CD4-positive, alpha-beta memory T cell (primary cell): ENCODE measurements at regions not wholly inside any gene's neighbourhood (a gene's known extent, or its start where the extent isn't known, plus 50 kb on each side); places are given as distances from the start of the nearest gene placed in this dataset.

Experiments used
- CTCF ChIA-PET: fragments of 350-600 bp; sonication (Branson Sonifier 250); formaldehyde crosslinking; loops from one replicate; lab custom pipeline; 2021; ENCODE audit warnings: inconsistent platforms; ENCODE audit not compliant: partially characterized antibody; lab: Charles Lee
- POLR2A ChIA-PET: fragments of 350-600 bp; sonication (Branson Sonifier 250); formaldehyde crosslinking; loops from one replicate; lab custom pipeline; 2021; ENCODE audit not compliant: partially characterized antibody; lab: Charles Lee
- DNase-seq, 5 donors: peaks; one replicate each; pipeline versions ENCODE4 v3.0.0 to v3.0.0-alpha.2; 2020 to 2022; ENCODE audit warnings: mixed read lengths in 1 of 5
- H3K27ac ChIP-seq: one replicate; pipeline ENCODE4 v1.7.0; 2013; ENCODE audit warnings: low read depth, low read length
- H3K27me3 ChIP-seq: 2 replicates; pipeline ENCODE4 v1.7.0; 2013; ENCODE audit warnings: mild to moderate bottlenecking, low read length, moderate library complexity; ENCODE audit not compliant: insufficient read depth
- H3K36me3 ChIP-seq: 2 replicates; pipeline ENCODE4 v1.7.0; 2013; ENCODE audit warnings: mild to moderate bottlenecking, low read length, moderate library complexity; ENCODE audit not compliant: insufficient read depth
- H3K4me1 ChIP-seq: 2 replicates; pipeline ENCODE4 v1.7.0; 2013; ENCODE audit warnings: mild to moderate bottlenecking, low read length, moderate library complexity; ENCODE audit not compliant: insufficient read depth
- H3K4me3 ChIP-seq, 2 donors: one replicate each; pipeline ENCODE4 v1.7.0; 2013; ENCODE audit warnings: low read length in 2 of 2, mild to moderate bottlenecking in 1 of 2
- H3K9me3 ChIP-seq, 2 donors: one replicate each; pipeline ENCODE4 v1.7.0; 2013; ENCODE audit warnings: low read length in 2 of 2, control low read depth in 1 of 2; ENCODE audit not compliant: control insufficient read depth in 1 of 2
- H3K27ac Mint-ChIP-seq, 7 donors: one replicate each; pipeline ENCODE4 v1.8.0; 2020 to 2021; ENCODE audit warnings: mixed read lengths in 7 of 7, mild to moderate bottlenecking in 6 of 7, inconsistent platforms in 3 of 7, moderate library complexity in 3 of 7
- H3K27me3 Mint-ChIP-seq, 2 donors: one replicate each; pipeline ENCODE4 v1.8.0; 2020 to 2021; ENCODE audit warnings: mixed read lengths in 2 of 2
- H3K36me3 Mint-ChIP-seq, 2 donors: one replicate each; pipeline ENCODE4 v1.8.0; 2020 to 2021; ENCODE audit warnings: mixed read lengths in 2 of 2, inconsistent platforms in 1 of 2, mild to moderate bottlenecking in 1 of 2
- H3K4me1 Mint-ChIP-seq, 4 donors: one replicate each; pipeline ENCODE4 v1.8.0; 2020 to 2021; ENCODE audit warnings: mixed read lengths in 4 of 4, mild to moderate bottlenecking in 1 of 4
- H3K4me3 Mint-ChIP-seq, 8 donors: one replicate each; pipeline ENCODE4 v1.8.0; 2020 to 2021; ENCODE audit warnings: mixed read lengths in 8 of 8, mild to moderate bottlenecking in 7 of 8, moderate library complexity in 6 of 8, inconsistent platforms in 3 of 8
- H3K9me3 Mint-ChIP-seq, 8 donors: one replicate each; pipeline ENCODE4 v1.8.0; 2020 to 2021; ENCODE audit warnings: mixed read lengths in 8 of 8, mild to moderate bottlenecking in 5 of 8, inconsistent platforms in 3 of 8, moderate library complexity in 1 of 8
- intact Hi-C: fragments of 100-400 bp; cut with micrococcal nuclease; formaldehyde crosslinking; loops from one replicate; pipeline ENCODE4 v1.15.1; 2023

DNA sequence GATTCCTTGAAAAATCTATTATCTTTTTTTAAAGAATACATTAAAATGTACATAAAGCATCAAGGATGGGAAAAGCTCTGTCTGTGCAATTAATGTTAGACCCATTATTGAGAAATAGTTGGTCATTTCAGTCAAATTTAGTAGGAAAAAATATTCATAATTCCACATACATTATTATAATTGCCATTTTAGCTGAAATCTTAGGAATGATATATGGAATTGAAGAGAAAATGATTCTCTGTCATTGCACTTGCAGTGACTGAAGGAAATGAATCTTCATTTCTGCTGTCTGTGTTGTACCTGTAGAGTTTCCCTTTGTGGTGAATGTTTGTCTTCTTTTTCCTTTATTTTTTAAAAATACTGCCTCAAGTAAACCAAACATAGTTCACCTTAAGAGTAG lies 473.9 kb downstream of the C3orf38 start:
- H3K9me3 ChIP-seq: no peaks in the 10 kb centered on the region
- H3K27ac ChIP-seq: no peak overlapping the region
- H3K27me3 ChIP-seq: no peaks in the 10 kb centered on the region
- no peak for DNase-seq
- H3K36me3 Mint-ChIP-seq: no peaks in the 10 kb centered on the region
- H3K27ac Mint-ChIP-seq: no peak overlapping the region
- no peaks in the 10 kb centered on the region for H3K4me1 Mint-ChIP-seq
- ChIA-PET POLR2A (no interaction called here), CTCF (no interaction called here)
- no peak overlapping the region for H3K4me3 Mint-ChIP-seq
- no peaks in the 10 kb centered on the region for H3K27me3 Mint-ChIP-seq
- no peak overlapping the region for H3K4me3 ChIP-seq
- H3K36me3 ChIP-seq: no peaks in the 10 kb centered on the region
- no peaks in the 10 kb centered on the region for H3K4me1 ChIP-seq
- intact Hi-C loops: no loop called here
- peaks cover 0 to 6% (median under 1%) of the 10 kb centered on the region in 8 donors for H3K9me3 Mint-ChIP-seq

DNA sequence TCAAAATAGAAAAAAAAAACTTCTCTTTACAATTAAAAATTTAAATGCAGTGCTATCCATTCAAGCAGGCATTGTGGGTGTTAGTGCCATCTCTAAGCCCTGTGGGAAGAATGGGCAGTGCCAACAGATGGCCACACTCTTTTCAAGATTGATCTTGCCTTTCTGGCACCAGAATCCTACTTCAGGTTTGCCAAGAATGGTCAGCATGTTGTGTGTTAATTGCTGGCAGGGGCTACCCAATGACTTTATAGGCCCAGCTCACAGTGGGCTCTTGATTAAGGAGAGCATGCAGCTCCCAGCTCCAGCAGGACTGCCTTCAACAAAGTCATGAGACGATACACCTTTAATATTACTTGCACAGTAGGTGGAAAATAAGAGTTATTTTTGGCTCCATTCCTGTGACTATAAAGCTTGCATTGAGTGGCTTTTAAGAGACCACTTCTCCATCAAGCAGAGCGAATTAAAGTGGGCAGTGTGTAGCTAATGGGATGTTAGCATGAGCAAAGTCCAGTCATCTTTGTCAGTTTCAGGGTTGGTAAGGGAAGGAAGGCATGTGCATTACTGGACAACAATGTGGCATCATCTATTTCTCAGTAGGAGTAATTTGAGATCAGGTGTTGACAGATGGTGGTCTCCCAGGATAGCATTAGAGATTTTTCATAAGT lies 476.8 kb downstream of the C3orf38 start:
- H3K4me3 ChIP-seq: no peak overlapping the region
- Mint-ChIP-seq H3K27ac (no peak overlapping the region), H3K4me3 (no peak overlapping the region), H3K4me1 (no peaks in the 10 kb centered on the region), H3K9me3 (peaks cover 0 to 7% (median 0%) of the 10 kb centered on the region in 8 donors), H3K36me3 (no peaks in the 10 kb centered on the region), H3K27me3 (no peaks in the 10 kb centered on the region)
- no peaks in the 10 kb centered on the region for H3K4me1 ChIP-seq
- POLR2A ChIA-PET: no interaction called here
- no peaks in the 10 kb centered on the region for H3K36me3 ChIP-seq
- no peak for DNase-seq
- CTCF ChIA-PET: no interaction called here
- no peak overlapping the region for H3K27ac ChIP-seq
- no peaks in the 10 kb centered on the region for H3K27me3 ChIP-seq
- no peaks in the 10 kb centered on the region for H3K9me3 ChIP-seq
- intact Hi-C loops: no loop called here

DNA sequence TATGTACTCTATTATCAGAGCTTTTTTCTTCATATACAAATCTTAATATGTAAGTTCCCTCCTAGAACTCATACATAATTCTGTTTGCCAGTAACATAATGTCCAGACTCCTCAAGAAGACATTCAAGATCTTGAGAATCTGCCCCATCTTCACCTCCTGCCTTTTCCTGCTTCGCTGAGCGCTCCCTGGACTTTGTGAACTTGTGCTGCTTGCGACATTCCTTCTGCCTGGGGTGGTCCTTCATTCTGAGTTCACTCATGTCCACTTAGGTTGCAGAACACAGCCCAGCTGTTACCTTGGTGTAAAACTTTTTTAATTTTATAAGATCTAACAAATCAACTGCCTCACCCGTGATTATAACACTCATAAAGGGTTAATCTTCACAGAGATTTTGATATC lies 478.5 kb upstream of the EPHA3 start:
- no peaks in the 10 kb centered on the region for H3K9me3 ChIP-seq
- peaks cover 0 to 10% (median 3%) of the 10 kb centered on the region in 8 donors for H3K9me3 Mint-ChIP-seq
- H3K27me3 Mint-ChIP-seq: no peaks in the 10 kb centered on the region
- no peak for DNase-seq
- POLR2A ChIA-PET: no interaction called here
- no peak overlapping the region for H3K27ac Mint-ChIP-seq
- no peak overlapping the region for H3K27ac ChIP-seq
- H3K4me3 ChIP-seq: no peak overlapping the region
- H3K36me3 ChIP-seq: no peaks in the 10 kb centered on the region
- intact Hi-C loops: no loop called here
- no peaks in the 10 kb centered on the region for H3K4me1 ChIP-seq
- H3K27me3 ChIP-seq: no peaks in the 10 kb centered on the region
- H3K4me1 Mint-ChIP-seq: no peaks in the 10 kb centered on the region
- H3K36me3 Mint-ChIP-seq: no peaks in the 10 kb centered on the region
- CTCF ChIA-PET: no interaction called here
- no peak overlapping the region for H3K4me3 Mint-ChIP-seq

DNA sequence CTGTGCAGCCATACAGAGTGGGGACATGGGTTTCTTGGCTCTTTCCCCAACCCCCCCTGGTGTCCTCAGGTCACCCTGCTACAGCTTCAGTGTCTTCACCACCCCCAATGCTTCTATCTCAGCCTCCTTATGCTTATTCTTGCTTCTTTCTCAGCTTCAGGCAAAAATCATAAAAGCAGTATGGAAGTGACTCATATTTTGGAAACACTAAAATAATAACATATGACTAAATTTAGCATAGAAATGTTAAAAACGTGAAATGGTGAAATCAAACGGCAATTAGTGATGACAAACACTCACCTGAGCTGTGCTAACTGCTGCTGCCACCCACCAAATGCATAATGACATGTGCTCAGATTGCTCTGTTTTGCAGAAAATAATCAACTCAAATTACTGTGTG lies 475.2 kb upstream of the EPHA3 start:
- H3K4me1 Mint-ChIP-seq: no peaks in the 10 kb centered on the region
- no peaks in the 10 kb centered on the region for H3K27me3 ChIP-seq
- CTCF ChIA-PET: no interaction called here
- intact Hi-C loops: no loop called here
- DNase-seq: no peak
- no peaks in the 10 kb centered on the region for H3K27me3 Mint-ChIP-seq
- peaks cover 0 to 16% (median 5%) of the 10 kb centered on the region in 8 donors for H3K9me3 Mint-ChIP-seq
- no peaks in the 10 kb centered on the region for H3K36me3 Mint-ChIP-seq
- H3K4me3 ChIP-seq: no peak overlapping the region
- no peaks in the 10 kb centered on the region for H3K36me3 ChIP-seq
- H3K4me3 Mint-ChIP-seq: no peak overlapping the region
- H3K4me1 ChIP-seq: no peaks in the 10 kb centered on the region
- H3K27ac ChIP-seq: no peak overlapping the region
- POLR2A ChIA-PET: no interaction called here
- H3K9me3 ChIP-seq: no peaks in the 10 kb centered on the region
- no peak overlapping the region for H3K27ac Mint-ChIP-seq

DNA sequence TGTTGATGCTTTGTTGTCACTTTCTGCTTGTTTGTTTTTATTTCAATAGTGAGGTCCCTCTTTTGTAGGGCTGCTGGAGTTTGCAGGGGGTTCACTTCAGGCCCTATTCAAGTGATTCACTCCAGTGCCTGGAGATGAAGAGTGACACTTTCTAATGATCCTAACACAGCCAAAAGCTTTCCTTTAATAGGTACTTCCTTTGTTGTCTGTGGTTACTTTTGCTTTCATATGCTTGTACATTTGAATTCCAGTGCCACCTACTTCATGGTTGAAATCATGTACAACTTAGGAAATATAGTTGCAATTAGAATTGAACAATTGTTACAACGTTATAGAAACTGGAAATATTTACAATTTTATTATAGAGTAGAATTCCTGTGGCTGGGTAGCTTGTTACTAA lies 466.8 kb upstream of the EPHA3 start:
- POLR2A ChIA-PET: no interaction called here
- H3K27ac ChIP-seq: no peak overlapping the region
- intact Hi-C loops: no loop called here
- Mint-ChIP-seq H3K27me3 (no peaks in the 10 kb centered on the region), H3K4me3 (no peak overlapping the region), H3K9me3 (peaks cover 3 to 32% (median 12%) of the 10 kb centered on the region in 8 donors), H3K27ac (no peak overlapping the region), H3K4me1 (no peaks in the 10 kb centered on the region), H3K36me3 (no peaks in the 10 kb centered on the region)
- CTCF ChIA-PET: no interaction called here
- no peaks in the 10 kb centered on the region for H3K27me3 ChIP-seq
- no peak overlapping the region for H3K4me3 ChIP-seq
- H3K4me1 ChIP-seq: no peaks in the 10 kb centered on the region
- no peak for DNase-seq
- H3K36me3 ChIP-seq: no peaks in the 10 kb centered on the region
- no peaks in the 10 kb centered on the region for H3K9me3 ChIP-seq

DNA sequence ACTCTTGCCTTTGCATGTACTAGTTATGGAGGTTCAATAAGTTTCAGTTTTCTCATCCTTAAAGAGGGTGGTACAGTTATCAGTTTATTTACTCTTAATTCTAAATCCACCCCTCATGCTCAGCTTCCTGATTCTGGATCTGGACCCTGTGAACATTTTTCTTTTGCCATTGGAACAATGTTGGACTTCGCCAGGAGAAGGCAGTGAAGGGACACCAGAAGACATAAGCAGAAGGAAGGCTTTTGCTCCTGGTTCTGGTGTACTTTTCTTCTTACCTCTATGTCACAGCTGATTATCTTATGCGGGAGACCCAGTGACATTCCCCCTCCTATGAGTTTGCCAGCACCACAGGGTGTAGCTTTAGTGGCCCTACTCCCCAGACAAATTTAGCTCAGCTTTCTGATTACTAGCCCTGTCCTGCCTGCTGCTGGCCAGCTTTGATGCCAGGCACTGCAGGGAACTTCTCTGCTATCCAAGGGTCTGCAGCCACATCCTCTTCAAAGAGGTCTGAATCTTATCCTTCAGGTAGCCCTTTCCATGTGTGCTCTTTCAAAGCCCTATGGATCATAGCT lies 466.3 kb upstream of the EPHA3 start:
- H3K4me3 ChIP-seq: no peak overlapping the region
- Mint-ChIP-seq H3K36me3 (no peaks in the 10 kb centered on the region), H3K9me3 (peaks cover 3 to 28% (median 12%) of the 10 kb centered on the region in 8 donors), H3K27me3 (no peaks in the 10 kb centered on the region), H3K4me3 (no peak overlapping the region), H3K27ac (no peak overlapping the region), H3K4me1 (no peaks in the 10 kb centered on the region)
- intact Hi-C loops: no loop called here
- no peaks in the 10 kb centered on the region for H3K27me3 ChIP-seq
- no peak for DNase-seq
- POLR2A ChIA-PET: no interaction called here
- no peaks in the 10 kb centered on the region for H3K9me3 ChIP-seq
- H3K4me1 ChIP-seq: no peaks in the 10 kb centered on the region
- H3K27ac ChIP-seq: no peak overlapping the region
- no peaks in the 10 kb centered on the region for H3K36me3 ChIP-seq
- CTCF ChIA-PET: no interaction called here

DNA sequence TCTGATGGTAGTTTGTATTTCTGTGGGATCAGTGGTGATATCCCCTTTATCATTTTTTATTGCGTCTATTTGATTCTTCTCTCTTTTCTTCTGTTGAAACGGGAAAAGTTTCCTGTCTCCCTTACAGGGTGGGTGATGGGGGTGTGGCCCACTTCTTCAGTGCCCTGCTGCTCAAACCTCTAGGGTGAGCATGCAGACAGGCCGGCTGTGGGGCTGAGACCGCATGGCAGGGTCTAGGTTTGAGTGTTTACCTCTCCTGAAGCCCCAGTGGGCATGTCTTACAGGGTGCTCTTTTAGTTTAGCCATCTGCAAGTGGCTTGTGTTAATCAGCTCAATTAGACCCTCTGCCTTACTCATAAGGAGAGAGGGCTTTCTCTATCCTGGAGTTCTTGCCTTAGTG lies 450.0 kb upstream of the EPHA3 start:
- Histone ChIP-seq H3K27me3 (no peaks in the 10 kb centered on the region), H3K4me1 (no peaks in the 10 kb centered on the region), H3K36me3 (no peaks in the 10 kb centered on the region), H3K27ac (no peak overlapping the region), H3K4me3 (no peak overlapping the region), H3K9me3 (no peaks in the 10 kb centered on the region)
- Mint-ChIP-seq H3K27ac (no peak overlapping the region), H3K27me3 (no peaks in the 10 kb centered on the region), H3K4me1 (no peaks in the 10 kb centered on the region), H3K9me3 (peaks cover 0 to 7% (median 3%) of the 10 kb centered on the region in 8 donors), H3K4me3 (peak overlapping the region in 1 of 8 donors; percentile 26), H3K36me3 (no peaks in the 10 kb centered on the region)
- intact Hi-C loops: no loop called here
- DNase-seq: peak in 1 of 5 donors; percentile 39
- ChIA-PET POLR2A (no interaction called here), CTCF (no interaction called here)
